ENCODE measurements at regions not wholly inside any gene's neighbourhood (a gene's known extent, or its start where the extent isn't known, plus 50 kb on each side); places are given as distances from the start of the nearest gene placed in this dataset.

GRCh38 chr7:429828-430180 lies 89.8 kb downstream of the PDGFA start:
- H3K9ac ChIP-seq (ENCODE audit: control insufficient read depth, insufficient read depth, low read length), result no peak overlapping the region
- TF ChIP-seq ZZZ3 (IDR thresholded peaks at IDR 0.05; ENCODE audit: control insufficient read depth, insufficient read length, low read depth) (no peak), MEF2B (IDR thresholded peaks at IDR 0.05; ENCODE audit: partially characterized antibody, poor library complexity, severe bottlenecking) (no peak), SIX5 (IDR thresholded peaks at IDR 0.05; ENCODE audit: low read depth, low read length, severe bottlenecking) (no peak), CTCF (IDR thresholded peaks at IDR 0.05 in 2 of 3, conservative IDR thresholded peaks at IDR 0.05 in 1 of 3; ENCODE audit: control insufficient read depth in 2 of 3, extremely low read depth in 1 of 3, insufficient read depth in 1 of 3, low read depth in 3 of 3, low read length in 3 of 3) (no peak), STAT3 (IDR thresholded peaks at IDR 0.05; ENCODE audit: low read depth, low read length) (no peak), ESRRA (IDR thresholded peaks at IDR 0.05; ENCODE audit: low read length) (no peak), TAF1 (IDR thresholded peaks at IDR 0.05; ENCODE audit: borderline replicate concordance, low read depth, low read length) (no peak), CUX1 (IDR thresholded peaks at IDR 0.05; ENCODE audit: insufficient replicate concordance, low read depth, low read length) (no peak), REST (IDR thresholded peaks at IDR 0.05; ENCODE audit: low read depth, low read length) (no peak), ELK1 (IDR thresholded peaks at IDR 0.05; ENCODE audit: low read depth, low read length) (no peak), ZNF622 (IDR thresholded peaks at IDR 0.05) (no peak), STAT1 (conservative IDR thresholded peaks at IDR 0.05) (no peak), RUNX3 (IDR thresholded peaks at IDR 0.05; ENCODE audit: low read length) (no peak), WRNIP1 (IDR thresholded peaks at IDR 0.05; ENCODE audit: borderline replicate concordance, low read depth, low read length) (no peak)

More at GRCh38 chr7:429828-430180, 89.8 kb downstream of the PDGFA start:
- intact Hi-C loops (cut with micrococcal nuclease; ENCODE audit: unreplicated experiment), result no loop called here
- 56% methylated on average over 19 of the region's 20 CpGs for WGBS (ENCODE audit: insufficient coverage, insufficient replicate concordance, low lambda C conversion rate, missing lambda C conversion rate)
- H3K9me3 ChIP-seq (replicated peaks; ENCODE audit: control insufficient read depth, insufficient read depth, low read length), result no peaks in the 10 kb centered on the region; the same call in 2 of the 3 replicates
- H3K27me3 ChIP-seq (replicated peaks in 1 of 2; ENCODE audit: control insufficient read depth in 2 of 2, insufficient read depth in 2 of 2, low read length in 1 of 2), result no peaks in the 10 kb centered on the region
- in situ Hi-C loops (cut with MboI), result no loop called here
- H3K4me3 ChIP-seq, result no peak overlapping the region
- RAD21 ChIA-PET (ENCODE audit: unreplicated experiment), result no interaction called here
- no peaks in the 10 kb centered on the region for H4K20me1 ChIP-seq (ENCODE audit: control insufficient read depth, insufficient read depth)
- BruUV-seq (replicated peaks), result no TSS peak
- POLR2A ChIA-PET, result no interaction called here
- SMC1A ChIA-PET (ENCODE audit: uncharacterized antibody, unreplicated experiment), result no interaction called here
- FAIRE-seq (no peak), DNase-seq (ENCODE audit: low read depth, low spot score) (no peak), ATAC-seq (no peak)
- H3K4me1 ChIP-seq (ENCODE audit: control insufficient read depth, insufficient read depth, low read length), result no peaks in the 10 kb centered on the region
- H2AFZ ChIP-seq (ENCODE audit: control insufficient read depth, low read depth, low read length), result no peak overlapping the region
- no peak overlapping the region for H3K27ac ChIP-seq (ENCODE audit: control insufficient read depth, insufficient read depth)
- no peaks in the 10 kb centered on the region for H3K79me2 ChIP-seq (ENCODE audit: control insufficient read depth, insufficient read depth, low read length)
- CTCF ChIA-PET, result no interaction called here
- no peaks in the 10 kb centered on the region for H3K36me3 ChIP-seq (ENCODE audit: control insufficient read depth in 2 of 2, insufficient read depth in 2 of 2, low read length in 1 of 2)
- no peak overlapping the region for H3K4me2 ChIP-seq (ENCODE audit: control insufficient read depth, insufficient read depth)

Measured in GM12878 (cell line).